Esophagus (tissue), 2 donors: ENCODE measurements at regions not wholly inside any gene's neighbourhood (a gene's known extent, or its start where the extent isn't known, plus 50 kb on each side); places are given as distances from the start of the nearest gene placed in this dataset.

Source experiments
- H3K27ac ChIP-seq, 2 donors: one replicate each; pipeline ENCODE4 v1.5.1; 2013; ENCODE audit warnings: low read depth in 2 of 2, mild to moderate bottlenecking in 2 of 2, inconsistent platforms in 1 of 2, low read length in 1 of 2, moderate library complexity in 1 of 2
- H3K27me3 ChIP-seq, 2 donors: one replicate each; pipeline ENCODE4 v1.6.1; 2013; ENCODE audit warnings: low read length in 2 of 2, control low read depth in 1 of 2, mild to moderate bottlenecking in 1 of 2; ENCODE audit not compliant: insufficient read depth in 2 of 2, control insufficient read depth in 1 of 2
- H3K36me3 ChIP-seq, 2 donors: one replicate each; pipeline ENCODE4 v1.6.1; 2013; ENCODE audit warnings: low read length in 1 of 2; ENCODE audit not compliant: control insufficient read depth in 2 of 2, insufficient read depth in 2 of 2
- H3K4me1 ChIP-seq, 2 donors: one replicate each; pipeline ENCODE4 v1.6.1; 2013; ENCODE audit warnings: low read length in 1 of 2; ENCODE audit not compliant: control insufficient read depth in 2 of 2, insufficient read depth in 2 of 2
- H3K4me3 ChIP-seq, 2 donors: one replicate each; pipeline ENCODE4 v1.5.1; 2013; ENCODE audit warnings: low read length in 2 of 2, mild to moderate bottlenecking in 2 of 2, low read depth in 1 of 2, moderate library complexity in 1 of 2
- H3K9me3 ChIP-seq, 2 donors: one replicate each; pipeline ENCODE4 v1.6.1; 2013; ENCODE audit warnings: mild to moderate bottlenecking in 2 of 2, low read depth in 1 of 2, low read length in 1 of 2, moderate library complexity in 1 of 2; ENCODE audit not compliant: control insufficient read depth in 2 of 2, insufficient read depth in 1 of 2
- WGBS, 2 donors: extraction: QIAGEN DNeasy Blood & Tissue Kit; methylation state at CpG; one replicate each; pipeline ENCODE4 v1.1.7; 2013; 5-methylcytosine and 5-hydroxymethylcytosine counted together
- donor health status: healthy with polysubstance abuse.
- donor health status: Bipolar disorder and iron deficiency.

DNA sequence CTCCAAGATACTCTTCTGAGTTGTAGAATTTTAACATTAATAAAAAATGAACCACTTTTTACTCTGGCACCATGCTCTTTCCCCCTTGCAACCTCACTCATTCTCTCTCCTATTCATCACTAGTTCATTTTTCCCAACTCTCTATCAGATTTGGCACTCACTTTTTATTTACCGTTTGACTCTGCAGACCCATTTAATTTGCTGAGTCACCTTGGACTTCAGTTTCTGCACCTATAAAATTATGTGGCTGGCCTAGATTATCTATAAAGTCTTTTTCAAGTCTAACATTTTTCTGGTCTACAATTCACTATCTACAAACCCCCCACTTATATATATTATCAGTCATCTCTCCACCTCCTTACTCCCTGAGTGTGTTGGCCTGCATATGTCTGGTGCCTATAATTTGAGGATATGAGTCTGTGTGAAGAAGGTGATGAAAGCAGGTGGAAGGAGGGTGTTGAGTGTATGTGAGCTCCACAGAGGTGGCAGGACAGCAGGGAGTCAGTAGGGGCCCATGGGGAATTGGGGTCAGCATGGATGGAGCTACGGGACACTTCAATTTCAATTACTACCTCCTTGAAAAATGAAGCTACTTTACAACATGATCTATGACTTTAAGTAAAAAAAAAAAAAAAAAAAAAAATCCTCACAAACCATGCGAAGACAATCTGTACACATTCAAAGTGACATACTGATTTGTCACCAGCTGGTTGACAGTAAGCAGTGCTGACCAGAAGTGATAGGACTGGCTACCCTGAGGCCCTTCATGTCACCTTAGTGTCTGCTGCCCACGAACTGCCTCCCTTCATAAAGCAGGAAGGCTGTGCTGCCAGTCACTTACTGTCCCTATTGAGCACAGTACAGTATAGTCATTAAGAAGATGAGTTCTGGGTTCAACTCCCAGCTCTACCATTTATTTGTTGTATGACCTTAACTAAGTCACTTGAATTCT, 334.2 kb upstream of the IL12A start:
- Histone ChIP-seq H3K4me3 (no peak overlapping the region), H3K36me3 (no peaks in the 10 kb centered on the region), H3K27me3 (peaks cover 0 to 2% of the 10 kb centered on the region in 2 donors), H3K27ac (no peak overlapping the region), H3K4me1 (no peaks in the 10 kb centered on the region), H3K9me3 (no peaks in the 10 kb centered on the region)
- WGBS, 2 donors: 71 to 76% methylated on average over 4 of the region's 4 CpGs

DNA sequence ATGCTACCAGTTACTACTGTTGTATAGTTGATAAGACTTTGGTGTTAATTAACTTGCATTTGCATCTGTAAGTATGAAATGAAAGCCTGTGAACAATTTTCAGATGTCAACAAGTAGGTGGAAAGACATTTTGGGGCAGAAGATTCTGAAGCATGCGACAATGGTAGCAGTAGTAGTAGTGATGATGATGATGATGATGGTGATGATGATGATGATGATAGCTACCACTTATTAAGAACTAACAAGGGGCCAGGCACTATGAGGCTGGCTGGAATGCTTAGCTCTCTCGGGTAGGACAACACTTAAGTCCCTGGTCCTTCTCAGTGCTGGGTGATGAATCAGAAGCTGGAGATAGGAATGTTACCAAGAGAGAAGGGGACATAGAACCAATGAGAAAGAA, 333.4 kb upstream of the IL12A start:
- Histone ChIP-seq H3K9me3 (no peaks in the 10 kb centered on the region), H3K36me3 (no peaks in the 10 kb centered on the region), H3K4me1 (no peaks in the 10 kb centered on the region), H3K4me3 (no peak overlapping the region), H3K27me3 (peaks cover 0 to 2% of the 10 kb centered on the region in 2 donors), H3K27ac (no peak overlapping the region)
- WGBS, 2 donors: 91 to 95% methylated on average over 2 of the region's 2 CpGs

DNA sequence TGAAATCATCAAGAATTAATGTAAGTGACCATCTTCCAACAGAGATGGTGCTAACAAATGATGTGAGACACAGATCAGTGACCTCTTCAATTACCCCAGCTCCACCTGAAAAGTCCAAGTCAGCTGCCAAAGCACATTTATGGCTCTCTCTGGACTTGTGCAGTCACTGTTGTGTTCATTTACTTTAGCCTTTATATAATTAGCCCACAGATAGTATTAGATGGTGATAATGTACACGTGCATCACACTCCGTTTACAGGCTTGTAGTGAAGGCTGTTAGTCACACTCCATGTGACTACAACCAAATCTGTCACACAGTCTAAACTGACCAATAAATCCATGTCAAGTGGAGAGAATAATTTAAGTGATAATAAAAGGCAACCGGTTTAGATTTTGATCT, 331.5 kb upstream of the IL12A start:
- Histone ChIP-seq H3K4me1 (no peaks in the 10 kb centered on the region), H3K36me3 (no peaks in the 10 kb centered on the region)
- 62 to 66% methylated on average over 3 of the region's 3 CpGs for WGBS, 2 donors

DNA sequence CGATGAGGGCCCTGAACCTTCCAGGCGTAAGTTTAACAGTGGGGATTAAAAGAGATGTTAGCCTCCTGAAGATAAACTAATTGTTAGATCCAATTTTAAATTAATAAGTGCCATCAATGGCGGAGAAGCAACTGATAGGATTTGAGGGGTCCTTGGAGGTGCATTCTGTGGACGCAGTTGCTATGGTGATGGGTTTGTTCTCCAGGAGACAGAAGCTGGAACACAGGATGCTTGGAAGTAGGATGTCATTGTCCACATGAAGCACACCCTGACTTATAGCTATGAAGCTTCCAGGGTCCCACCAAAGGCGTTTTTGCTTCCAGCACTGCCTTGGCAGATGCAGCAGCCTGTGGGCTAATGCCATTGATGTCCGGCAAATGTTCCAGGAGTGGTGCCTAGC, 331.0 kb upstream of the IL12A start:
- no peak overlapping the region for H3K4me3 ChIP-seq
- H3K27me3 ChIP-seq: peaks cover 0 to 2% of the 10 kb centered on the region in 2 donors
- no peak overlapping the region for H3K27ac ChIP-seq
- no peaks in the 10 kb centered on the region for H3K36me3 ChIP-seq
- 87 to 89% methylated on average over 6 of the region's 6 CpGs for WGBS, 2 donors
- no peaks in the 10 kb centered on the region for H3K4me1 ChIP-seq
- H3K9me3 ChIP-seq: peaks cover 0 to 3% of the 10 kb centered on the region in 2 donors

More for the DNA sequence above, 331.5 kb upstream of the IL12A start:
- Histone ChIP-seq H3K27ac (no peak overlapping the region), H3K9me3 (peaks cover 0 to 3% of the 10 kb centered on the region in 2 donors), H3K4me3 (no peak overlapping the region), H3K27me3 (peaks cover 0 to 2% of the 10 kb centered on the region in 2 donors)

DNA sequence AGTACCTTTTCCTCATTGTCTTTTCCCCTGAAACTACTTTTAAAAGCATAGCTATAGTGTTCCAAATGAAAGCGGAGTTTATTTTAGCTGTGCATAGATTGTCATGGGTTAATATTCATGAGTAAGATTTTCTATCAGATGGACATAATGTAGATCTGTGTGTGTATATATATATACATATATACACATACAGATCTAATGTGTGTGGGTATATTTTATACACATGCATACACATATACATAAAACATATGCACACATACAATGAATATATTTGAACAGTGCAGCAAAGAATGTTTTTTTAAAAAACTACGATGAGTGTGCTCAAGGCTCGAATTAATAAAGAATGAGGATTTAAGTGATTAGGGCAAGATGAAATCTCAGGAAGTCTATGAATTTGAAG, 328.3 kb upstream of the IL12A start:
- WGBS, 2 donors: 79 to 82% methylated on average over 3 of the region's 3 CpGs

DNA sequence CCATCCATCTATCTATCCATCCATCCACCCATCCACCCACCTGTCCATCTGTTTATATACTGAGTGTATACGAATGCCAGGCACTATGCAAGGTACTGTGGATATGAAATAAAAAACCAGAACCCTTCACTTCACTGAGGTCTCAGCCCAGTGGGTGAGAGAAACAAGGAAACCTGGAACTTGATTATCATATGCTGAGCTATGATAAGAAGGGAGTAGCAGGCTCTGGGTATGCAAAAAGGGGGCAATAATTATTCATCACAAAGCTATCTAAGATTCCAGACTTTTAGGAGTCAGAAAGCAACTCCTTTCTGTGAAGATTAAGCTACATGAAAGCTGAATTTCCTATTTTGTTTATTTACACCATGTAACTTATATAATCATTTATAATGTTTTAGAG, 327.7 kb upstream of the IL12A start:
- no peaks in the 10 kb centered on the region for H3K4me1 ChIP-seq
- H3K36me3 ChIP-seq: no peaks in the 10 kb centered on the region
- peaks cover 0 to 2% of the 10 kb centered on the region in 2 donors for H3K27me3 ChIP-seq
- H3K4me3 ChIP-seq: no peak overlapping the region
- peaks cover 0 to 3% of the 10 kb centered on the region in 2 donors for H3K9me3 ChIP-seq
- 74 to 85% methylated on average over 1 of the region's 1 CpG for WGBS, 2 donors
- H3K27ac ChIP-seq: no peak overlapping the region

More for the DNA sequence above, 328.3 kb upstream of the IL12A start:
- no peaks in the 10 kb centered on the region for H3K36me3 ChIP-seq
- H3K4me1 ChIP-seq: no peaks in the 10 kb centered on the region
- H3K27ac ChIP-seq: no peak overlapping the region
- peaks cover 0 to 3% of the 10 kb centered on the region in 2 donors for H3K9me3 ChIP-seq
- peaks cover 0 to 2% of the 10 kb centered on the region in 2 donors for H3K27me3 ChIP-seq
- no peak overlapping the region for H3K4me3 ChIP-seq

DNA sequence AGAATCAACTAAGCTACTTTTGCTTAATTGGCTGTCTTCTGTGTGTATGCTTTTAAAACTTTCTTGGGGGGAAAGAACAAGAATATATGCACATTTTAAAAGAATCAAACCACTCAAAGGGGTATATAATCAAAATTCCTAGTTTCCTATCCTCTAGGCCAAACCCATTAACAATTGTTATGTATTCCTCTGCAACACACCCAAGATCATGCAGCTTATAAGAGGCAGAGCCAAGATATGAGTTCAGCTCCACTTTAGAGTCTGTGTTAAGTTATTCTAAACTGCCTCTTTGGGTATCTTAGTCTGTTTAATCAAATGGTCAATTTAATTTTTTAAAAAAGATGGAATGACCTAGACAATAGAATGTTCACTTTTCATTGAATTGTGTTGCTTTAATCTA, 326.1 kb upstream of the IL12A start:
- Histone ChIP-seq H3K27ac (no peak overlapping the region), H3K36me3 (no peaks in the 10 kb centered on the region), H3K4me3 (no peak overlapping the region), H3K27me3 (peaks cover 0 to 2% of the 10 kb centered on the region in 2 donors), H3K4me1 (no peaks in the 10 kb centered on the region), H3K9me3 (peaks cover 0 to 3% of the 10 kb centered on the region in 2 donors)

DNA sequence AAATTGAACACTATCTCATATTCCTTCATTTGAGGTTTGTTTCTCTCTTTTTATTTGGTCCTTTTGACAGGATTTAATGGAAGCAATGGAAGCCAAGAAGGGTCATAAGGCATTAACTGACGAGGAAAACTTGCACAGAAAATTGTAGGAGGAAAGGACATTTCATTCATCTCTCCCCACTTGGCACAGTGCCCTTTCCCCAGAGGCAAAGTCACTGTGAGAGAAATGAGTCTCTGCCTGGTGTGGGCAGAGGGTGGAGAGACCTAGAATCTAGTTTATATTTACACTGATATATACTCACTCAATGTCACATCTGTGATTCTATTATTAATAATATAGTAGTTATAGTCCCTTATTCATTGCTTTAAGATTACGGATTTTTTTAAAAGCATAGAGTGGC, 324.6 kb upstream of the IL12A start:
- no peak overlapping the region for H3K4me3 ChIP-seq
- no peaks in the 10 kb centered on the region for H3K36me3 ChIP-seq
- no peaks in the 10 kb centered on the region for H3K27me3 ChIP-seq
- peaks cover 0 to 3% of the 10 kb centered on the region in 2 donors for H3K9me3 ChIP-seq
- no peak overlapping the region for H3K27ac ChIP-seq
- 52 to 65% methylated on average over 2 of the region's 2 CpGs for WGBS, 2 donors
- H3K4me1 ChIP-seq: no peaks in the 10 kb centered on the region

DNA sequence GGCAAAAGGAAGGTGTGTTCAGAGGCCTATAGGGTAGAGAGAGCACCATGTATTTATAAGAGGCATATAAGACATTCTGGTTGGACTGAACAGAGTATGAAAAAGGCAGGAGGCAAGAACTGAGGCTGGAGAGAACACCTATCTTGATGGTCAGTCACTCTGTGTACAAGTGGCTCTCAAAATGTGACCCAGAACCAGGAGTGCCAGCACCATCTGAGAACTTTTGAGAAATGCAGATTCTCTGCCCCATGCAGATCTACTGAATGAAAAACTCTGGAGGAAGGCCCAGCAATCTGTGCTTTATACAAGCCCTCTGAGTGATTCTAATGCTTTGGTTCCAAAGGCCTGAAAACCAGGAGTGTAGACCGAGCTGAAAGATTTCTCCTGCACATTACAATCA, 324.0 kb upstream of the IL12A start:
- 84 to 88% methylated on average over 1 of the region's 1 CpG for WGBS, 2 donors
- H3K36me3 ChIP-seq: no peaks in the 10 kb centered on the region
- no peak overlapping the region for H3K4me3 ChIP-seq
- no peak overlapping the region for H3K27ac ChIP-seq
- no peaks in the 10 kb centered on the region for H3K27me3 ChIP-seq
- H3K4me1 ChIP-seq: no peaks in the 10 kb centered on the region
- peaks cover 0 to 3% of the 10 kb centered on the region in 2 donors for H3K9me3 ChIP-seq

- H3K4me1 ChIP-seq: no peaks in the 10 kb centered on the region
- no peaks in the 10 kb centered on the region for H3K27me3 ChIP-seq
- no peaks in the 10 kb centered on the region for H3K9me3 ChIP-seq
- WGBS, 2 donors: 85 to 87% methylated on average over 4 of the region's 4 CpGs
- H3K4me3 ChIP-seq: no peak overlapping the region
- no peaks in the 10 kb centered on the region for H3K36me3 ChIP-seq
- H3K27ac ChIP-seq: no peak overlapping the region
These were observed 321.4 kb upstream of the IL12A start for GRCh38 chr3:159667261-159667660.
